IMR-90 (cell line): ENCODE measurements at regions not wholly inside any gene's neighbourhood (a gene's known extent, or its start where the extent isn't known, plus 50 kb on each side); places are given as distances from the start of the nearest gene placed in this dataset.

Experiments used
- ATAC-seq: fragments of 200-7000 bp; cut with Tn5 transposase; 2 replicates; pipeline ENCODE4 v1.9.1; 2020; ENCODE audit warnings: low read depth, mild to moderate bottlenecking, moderate library complexity
- BruUV-seq: library from RNA; stranded (reverse); fragments of 400-500 nt; replicated peaks from 2 replicates; lab custom pipeline; 2021; lab: Mats Ljungman, UMichigan
- CTCF ChIA-PET: fragments of 300-600 bp; formaldehyde crosslinking; extraction: SDS; loops from one replicate; lab custom pipeline; 2021; ENCODE audit warnings: antibody characterized with exemption; lab: Yijun Ruan, JAX
- POLR2A ChIA-PET: fragments of 300-600 bp; sonication (Branson Sonifier 250); formaldehyde crosslinking; loops from one replicate; lab custom pipeline; 2022; ENCODE audit warnings: antibody characterized with exemption; ENCODE audit not compliant: unreplicated experiment; lab: Charles Lee
- DNase-seq: peaks from one replicate; pipeline ENCODE4 v3.0.0; 2013
- H2AFZ ChIP-seq: replicated peaks from 2 replicates; pipeline ENCODE3; 2013; ENCODE audit warnings: low read length, mild to moderate bottlenecking; ENCODE audit not compliant: poor library complexity
- H2AK5ac ChIP-seq: 2 replicates; pipeline ENCODE4 v1.6.1; 2013; ENCODE audit warnings: low read depth, low read length, inconsistent platforms
- H2AK9ac ChIP-seq: replicated peaks from 2 replicates; pipeline ENCODE3; 2013; ENCODE audit warnings: mild to moderate bottlenecking, low read depth, low read length, moderate library complexity; ENCODE audit not compliant: poor library complexity
- H2BK120ac ChIP-seq: 2 replicates; pipeline ENCODE4 v1.6.1; 2013; ENCODE audit warnings: low read depth, low read length, inconsistent platforms
- H2BK15ac ChIP-seq: 3 replicates; pipeline ENCODE4 v1.6.1; 2013; ENCODE audit warnings: low read depth, low read length, inconsistent platforms
- H2BK20ac ChIP-seq: 2 replicates; pipeline ENCODE4 v1.6.1; 2013; ENCODE audit warnings: low read depth, mild to moderate bottlenecking, inconsistent platforms, low read length, moderate library complexity
- H2BK5ac ChIP-seq: 2 replicates; pipeline ENCODE4 v1.6.1; 2013; ENCODE audit warnings: mild to moderate bottlenecking, low read depth, low read length, inconsistent platforms; ENCODE audit not compliant: poor library complexity, severe bottlenecking
- H3K14ac ChIP-seq: replicated peaks from 2 replicates; pipeline ENCODE4 v1.6.1; 2013; ENCODE audit warnings: low read depth, low read length, inconsistent platforms
- H3K18ac ChIP-seq: 2 replicates; pipeline ENCODE4 v1.6.1; 2013; ENCODE audit warnings: low read depth, low read length, control low read depth
- H3K23ac ChIP-seq: 2 replicates; pipeline ENCODE4 v1.6.1; 2013; ENCODE audit warnings: low read depth, low read length, inconsistent platforms
- H3K27ac ChIP-seq: 2 replicates; pipeline ENCODE4 v1.5.1; 2013; ENCODE audit warnings: mild to moderate bottlenecking, control low read depth, low read length; ENCODE audit not compliant: insufficient read depth
- H3K27me3 ChIP-seq: 2 replicates; pipeline ENCODE4 v1.6.1; 2013; ENCODE audit warnings: low read length; ENCODE audit not compliant: control insufficient read depth, insufficient read depth
- H3K36me3 ChIP-seq: 2 replicates; pipeline ENCODE4 v1.6.1; 2013; ENCODE audit warnings: low read length, mixed read lengths; ENCODE audit not compliant: control insufficient read depth, insufficient read depth
- H3K4ac ChIP-seq: 2 replicates; pipeline ENCODE4 v1.6.1; 2013; ENCODE audit warnings: low read depth, low read length, inconsistent platforms
- H3K4me1 ChIP-seq: 2 replicates; pipeline ENCODE4 v1.6.1; 2013; ENCODE audit warnings: low read length, mixed read lengths; ENCODE audit not compliant: control insufficient read depth, insufficient read depth
- H3K4me2 ChIP-seq: 2 replicates; pipeline ENCODE4 v1.6.1; 2013; ENCODE audit warnings: low read depth, mild to moderate bottlenecking, control low read depth, low read length, moderate library complexity
- H3K4me3 ChIP-seq: 2 replicates; pipeline ENCODE4 v1.5.1; 2013; ENCODE audit warnings: low read depth, mild to moderate bottlenecking, control low read depth, low read length, moderate library complexity; ENCODE audit not compliant: insufficient read depth
- H3K56ac ChIP-seq: 2 replicates; pipeline ENCODE4 v1.6.1; 2013; ENCODE audit warnings: low read length, inconsistent platforms; ENCODE audit not compliant: insufficient read depth; ENCODE audit errors: extremely low read depth
- H3K79me1 ChIP-seq, 2 experiments: 2 replicates each; pipeline ENCODE4 v1.6.1; 2013; ENCODE audit warnings: low read length in 2 of 2, inconsistent platforms in 1 of 2, low read depth in 1 of 2
- H3K9ac ChIP-seq: 2 replicates; pipeline ENCODE4 v1.6.1; 2013; ENCODE audit warnings: low read depth, low read length, control low read depth
- H3K9me1 ChIP-seq: 2 replicates; pipeline ENCODE4 v1.6.1; 2013; ENCODE audit warnings: low read length, inconsistent platforms; ENCODE audit not compliant: insufficient read depth
- H3K9me3 ChIP-seq: 2 replicates; pipeline ENCODE4 v1.6.1; 2013; ENCODE audit warnings: low read length; ENCODE audit not compliant: control insufficient read depth, insufficient read depth
- H4K20me1 ChIP-seq: 2 replicates; pipeline ENCODE4 v1.6.1; 2013; ENCODE audit warnings: low read length, inconsistent platforms; ENCODE audit not compliant: insufficient read depth
- H4K5ac ChIP-seq: 2 replicates; pipeline ENCODE4 v1.6.1; 2013; ENCODE audit warnings: mild to moderate bottlenecking, low read depth, low read length, control low read depth
- H4K8ac ChIP-seq, 2 experiments: 2 replicates each; pipeline ENCODE4 v1.6.1; 2013; ENCODE audit warnings: low read depth in 2 of 2, low read length in 2 of 2, control low read depth in 1 of 2, inconsistent platforms in 1 of 2
- H4K91ac ChIP-seq: 2 replicates; pipeline ENCODE4 v1.6.1; 2013; ENCODE audit warnings: low read depth, low read length, inconsistent platforms; ENCODE audit not compliant: insufficient read depth
- CTCF ChIP-seq: conservative IDR thresholded peaks from 2 replicates; pipeline ENCODE4 v1.5.1; 2012; ENCODE audit warnings: mild to moderate bottlenecking, low read depth, low read length, improper control_type of control experiment
- MXI1 ChIP-seq: IDR thresholded peaks from 2 replicates; pipeline ENCODE4 v1.6.1; 2012; ENCODE audit warnings: low read depth, mild to moderate bottlenecking, low read length, moderate library complexity, borderline replicate concordance
- NFE2L2 ChIP-seq: fragments of 150-350 bp; IDR thresholded peaks from 2 replicates; pipeline ENCODE4 v1.6.1; 2016; ENCODE audit warnings: low read depth, mild to moderate bottlenecking, low read length
- SMC3 ChIP-seq: fragments of 150-350 bp; IDR thresholded peaks from 2 replicates; pipeline ENCODE4 v1.6.1; 2016; ENCODE audit warnings: low read depth, mild to moderate bottlenecking, antibody characterized with exemption, low read length, moderate library complexity
- USF2 ChIP-seq: fragments of 150-350 bp; IDR thresholded peaks from 2 replicates; pipeline ENCODE4 v1.6.1; 2017; ENCODE audit warnings: mild to moderate bottlenecking, antibody characterized with exemption, low read length, low read depth
- dilution Hi-C: fragments of 300-500 bp; cut with HindIII; formaldehyde crosslinking; loops from one replicate; pipeline ENCODE4 v1.14.3; 2018; ENCODE audit warnings: low sequenced_read_pairs; ENCODE audit not compliant: unreplicated experiment
- in situ Hi-C: fragments of 300-500 bp; cut with MboI; formaldehyde crosslinking; loops from 3 replicates; pipeline ENCODE4 v1.14.3; 2019; ENCODE audit warnings: low sequenced_read_pairs, inconsistent platforms, mixed read lengths
- intact Hi-C: fragments of 100-400 bp; cut with micrococcal nuclease; formaldehyde crosslinking; loops from 2 replicates; pipeline ENCODE4 v1.10.0; 2022
- TF ChIP-seq, protein P1 (sequence below): fragments of 150-350 bp; IDR thresholded peaks from 2 replicates; pipeline ENCODE4 v1.6.1; 2016; ENCODE audit warnings: low read depth, mild to moderate bottlenecking, low read length, moderate library complexity, borderline replicate concordance

- Histone ChIP-seq H4K91ac (no peak overlapping the region), H2AK9ac (no peak overlapping the region), H2AFZ (no peak overlapping the region), H3K4me3 (no peak overlapping the region), H3K4ac (no peak overlapping the region; the same call in 1 of the 2 replicates), H3K18ac (no peak overlapping the region), H3K14ac (no peak overlapping the region), H2AK5ac (peak overlapping the region; percentile 54; the same call in 1 of the 2 replicates), H2BK120ac (no peak overlapping the region), H4K8ac (no peak overlapping the region), H3K23ac (no peak overlapping the region), H3K56ac (no peak overlapping the region), H2BK15ac (peak overlapping the region; percentile 33; the same call in 1 of the 3 replicates), H3K4me2 (no peak overlapping the region), H3K9ac (no peak overlapping the region), H3K36me3 (no peaks in the 10 kb centered on the region), H4K5ac (no peak overlapping the region), H2BK20ac (peak overlapping the region; percentile 4; the same call in 1 of the 2 replicates), H3K9me1 (peaks cover 12% of the 10 kb centered on the region), H2BK5ac (no peak overlapping the region), H3K27ac (no peak overlapping the region), H3K9me3 (peaks cover 6% of the 10 kb centered on the region), H3K79me1 (no peaks in the 10 kb centered on the region), H3K27me3 (no peaks in the 10 kb centered on the region), H4K20me1 (no peaks in the 10 kb centered on the region), H3K4me1 (peaks cover 14% of the 10 kb centered on the region)
- dilution Hi-C loops (no loop called here), intact Hi-C loops (no loop called here), in situ Hi-C loops (no loop called here)
- ChIA-PET POLR2A (no interaction called here), CTCF (no interaction called here)
- ATAC-seq (no peak), DNase-seq (no peak)
- no peak for TF ChIP-seq USF2
- no peak for TF ChIP-seq MXI1
- TF ChIP-seq, protein P1, sequence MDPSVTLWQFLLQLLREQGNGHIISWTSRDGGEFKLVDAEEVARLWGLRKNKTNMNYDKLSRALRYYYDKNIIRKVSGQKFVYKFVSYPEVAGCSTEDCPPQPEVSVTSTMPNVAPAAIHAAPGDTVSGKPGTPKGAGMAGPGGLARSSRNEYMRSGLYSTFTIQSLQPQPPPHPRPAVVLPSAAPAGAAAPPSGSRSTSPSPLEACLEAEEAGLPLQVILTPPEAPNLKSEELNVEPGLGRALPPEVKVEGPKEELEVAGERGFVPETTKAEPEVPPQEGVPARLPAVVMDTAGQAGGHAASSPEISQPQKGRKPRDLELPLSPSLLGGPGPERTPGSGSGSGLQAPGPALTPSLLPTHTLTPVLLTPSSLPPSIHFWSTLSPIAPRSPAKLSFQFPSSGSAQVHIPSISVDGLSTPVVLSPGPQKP = no peak
- TF ChIP-seq CTCF = no peak
- no peak for TF ChIP-seq NFE2L2
- no peak for TF ChIP-seq SMC3
- BruUV-seq = no TSS peak
Measured at GRCh38 chr18:8957731-8958130, 144.8 kb upstream of the NDUFV2 start.
